HEK293 (cell line): ENCODE measurements at regions not wholly inside any gene's neighbourhood (a gene's known extent, or its start where the extent isn't known, plus 50 kb on each side); places are given as distances from the start of the nearest gene placed in this dataset.

Experiments
- CTCF ChIA-PET: fragments of 350-600 bp; formaldehyde crosslinking; extraction: SDS; loops from one replicate; lab custom pipeline; 2021; ENCODE audit warnings: antibody characterized with exemption; lab: Yijun Ruan, JAX
- POLR2A ChIA-PET: fragments of 300-600 bp; formaldehyde crosslinking; extraction: SDS; loops from one replicate; lab custom pipeline; 2020; ENCODE audit warnings: antibody characterized with exemption, inconsistent platforms; lab: Yijun Ruan, JAX
- H3K27ac ChIP-seq: fragments of 200-500 bp; sonication (Bioruptor generic); 2 replicates; pipeline ENCODE4 v1.5.1; 2014; ENCODE audit warnings: low read depth, low read length, control low read depth, inconsistent platforms; ENCODE audit errors: extremely low read depth
- H3K36me3 ChIP-seq, 2 experiments: fragments of 200-500 bp in 1 of 2; sonication (Bioruptor generic) in 1 of 2; 1 replicate in 1 of 2; 2 replicates in 1 of 2; pipeline ENCODE4 v1.5.1; 2014 to 2017; ENCODE audit warnings: inconsistent platforms in 2 of 2, low read length in 2 of 2; ENCODE audit not compliant: control insufficient read depth in 2 of 2, insufficient read depth in 1 of 2
- H3K4me1 ChIP-seq: fragments of 200-500 bp; sonication (Bioruptor generic); 2 replicates; pipeline ENCODE4 v1.5.1; 2014; ENCODE audit warnings: mild to moderate bottlenecking, low read length, inconsistent platforms; ENCODE audit not compliant: control insufficient read depth, insufficient read depth
- H3K4me3 ChIP-seq: 2 replicates; pipeline ENCODE4 v1.5.1; 2011; ENCODE audit warnings: low read depth, mild to moderate bottlenecking, control low read depth, low read length, moderate library complexity
- H3K9me3 ChIP-seq: fragments of 200-500 bp; sonication (Bioruptor generic); 2 replicates; pipeline ENCODE4 v1.5.1; 2014; ENCODE audit warnings: low read depth, low read length, inconsistent platforms; ENCODE audit not compliant: control insufficient read depth, insufficient read depth
- BCL11A ChIP-seq: fragments of 450-650 bp; formaldehyde crosslinking; IDR thresholded peaks from 2 replicates; pipeline ENCODE4 v1.5.1; 2016; ENCODE audit warnings: low read depth, missing biosample characterization, missing genetic modification characterization
- HOXA7 ChIP-seq: sonication (generic); formaldehyde crosslinking; IDR thresholded peaks from 2 replicates; pipeline ENCODE4 v1.8.1; 2022; ENCODE audit warnings: missing genetic modification reagents, borderline replicate concordance
- KLF10 ChIP-seq: fragments of 450-650 bp; IDR thresholded peaks from 2 replicates; pipeline ENCODE4 v1.5.1; 2018; ENCODE audit warnings: missing biosample characterization, mild to moderate bottlenecking, missing genetic modification characterization
- KLF7 ChIP-seq: fragments of 450-650 bp; formaldehyde crosslinking; IDR thresholded peaks from 2 replicates; pipeline ENCODE4 v1.5.1; 2016; ENCODE audit warnings: missing biosample characterization, missing genetic modification characterization, borderline replicate concordance
- KLF9 ChIP-seq: fragments of 450-650 bp; formaldehyde crosslinking; IDR thresholded peaks from 2 replicates; pipeline ENCODE4 v1.5.1; 2016; ENCODE audit warnings: missing biosample characterization, missing genetic modification characterization, low read depth
- MEIS1 ChIP-seq: sonication (generic); formaldehyde crosslinking; IDR thresholded peaks from 2 replicates; pipeline ENCODE4 v1.8.1; 2022; ENCODE audit warnings: missing genetic modification reagents, mild to moderate bottlenecking, borderline replicate concordance
- REPIN1 ChIP-seq: fragments of 450-650 bp; formaldehyde crosslinking; IDR thresholded peaks from 2 replicates; pipeline ENCODE4 v1.5.1; 2017; ENCODE audit warnings: missing biosample characterization, missing genetic modification characterization, low read depth
- SETDB1 ChIP-seq: IDR thresholded peaks from one replicate; pipeline ENCODE4 v1.6.1; 2017; ENCODE audit warnings: mild to moderate bottlenecking, low read length, moderate library complexity, mixed read lengths; ENCODE audit not compliant: insufficient read length
- ZBTB21 ChIP-seq: fragments of 450-650 bp; formaldehyde crosslinking; IDR thresholded peaks from 2 replicates; pipeline ENCODE4 v1.5.1; 2017; ENCODE audit warnings: missing biosample characterization, missing genetic modification characterization
- ZFP3 ChIP-seq: fragments of 450-650 bp; formaldehyde crosslinking; IDR thresholded peaks from 2 replicates; pipeline ENCODE4 v1.5.1; 2016; ENCODE audit warnings: low read depth, missing biosample characterization, missing genetic modification characterization
- ZFP41 ChIP-seq: fragments of 450-650 bp; formaldehyde crosslinking; IDR thresholded peaks from 2 replicates; pipeline ENCODE4 v1.5.1; 2016; ENCODE audit warnings: missing biosample characterization, missing genetic modification characterization, borderline replicate concordance
- ZNF311 ChIP-seq: fragments of 450-650 bp; formaldehyde crosslinking; IDR thresholded peaks from 2 replicates; pipeline ENCODE4 v1.5.1; 2017; ENCODE audit warnings: missing biosample characterization, missing genetic modification characterization, borderline replicate concordance
- ZNF350 ChIP-seq: fragments of 450-650 bp; formaldehyde crosslinking; IDR thresholded peaks from 2 replicates; pipeline ENCODE4 v1.5.0; 2017; ENCODE audit warnings: missing biosample characterization, mild to moderate bottlenecking, missing genetic modification characterization
- ZNF555 ChIP-seq: fragments of 450-650 bp; formaldehyde crosslinking; conservative IDR thresholded peaks from 2 replicates; pipeline ENCODE4 v1.5.1; 2017; ENCODE audit warnings: missing biosample characterization, mild to moderate bottlenecking, missing genetic modification characterization, inconsistent platforms
- ZNF600 ChIP-seq: fragments of 450-650 bp; formaldehyde crosslinking; IDR thresholded peaks from 2 replicates; pipeline ENCODE4 v1.5.1; 2016; ENCODE audit warnings: missing biosample characterization, missing genetic modification characterization
- ZNF621 ChIP-seq: fragments of 450-650 bp; formaldehyde crosslinking; IDR thresholded peaks from 2 replicates; pipeline ENCODE4 v1.5.1; 2017; ENCODE audit warnings: missing biosample characterization, missing genetic modification characterization
- ZNF626 ChIP-seq: fragments of 450-650 bp; sonication (Bioruptor Pico); formaldehyde crosslinking; IDR thresholded peaks from 2 replicates; pipeline ENCODE4 v1.5.1; 2018; ENCODE audit warnings: missing biosample characterization, missing genetic modification characterization, inconsistent platforms
- ZNF791 ChIP-seq: fragments of 450-650 bp; formaldehyde crosslinking; IDR thresholded peaks from 2 replicates; pipeline ENCODE4 v1.5.1; 2016; ENCODE audit warnings: missing biosample characterization, missing genetic modification characterization
- TF ChIP-seq, protein P1 (sequence below): fragments of 450-650 bp; formaldehyde crosslinking; IDR thresholded peaks from 2 replicates; pipeline ENCODE4 v1.5.1; 2016; ENCODE audit warnings: missing biosample characterization, missing genetic modification characterization
- TF ChIP-seq, protein P2 (sequence below): fragments of 450-650 bp; formaldehyde crosslinking; IDR thresholded peaks from 2 replicates; pipeline ENCODE4 v1.5.1; 2016; ENCODE audit warnings: missing biosample characterization, missing genetic modification characterization
- TF ChIP-seq, protein P3 (sequence below): fragments of 450-650 bp; formaldehyde crosslinking; IDR thresholded peaks from 2 replicates; pipeline ENCODE4 v1.5.1; 2016; ENCODE audit warnings: missing biosample characterization, missing genetic modification characterization
- TF ChIP-seq, protein P4 (sequence below): fragments of 450-650 bp; formaldehyde crosslinking; IDR thresholded peaks from 2 replicates; pipeline ENCODE4 v1.5.1; 2016; ENCODE audit warnings: missing biosample characterization, missing genetic modification characterization

DNA sequence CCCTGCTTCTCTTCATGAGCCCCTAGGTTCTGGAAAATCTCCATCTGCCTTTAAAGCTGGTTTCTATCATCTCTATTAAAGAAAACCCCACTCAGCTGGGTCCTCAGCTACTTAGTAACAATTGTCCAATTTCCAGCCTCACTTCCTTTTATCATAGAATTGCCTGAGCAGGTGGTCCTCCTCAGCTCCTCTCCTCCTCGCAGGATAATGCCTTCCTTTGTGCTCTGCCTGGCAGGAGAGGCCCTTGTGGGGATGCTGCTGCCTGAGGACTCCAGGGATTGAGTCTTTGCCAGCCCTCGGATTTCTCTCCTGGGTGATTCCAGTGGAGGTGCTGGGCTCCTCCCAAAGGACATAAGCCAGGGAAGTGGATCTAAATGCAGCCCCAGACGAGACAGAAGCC, 448.3 kb downstream of the INSC start (continued):
- TF ChIP-seq, protein P1, sequence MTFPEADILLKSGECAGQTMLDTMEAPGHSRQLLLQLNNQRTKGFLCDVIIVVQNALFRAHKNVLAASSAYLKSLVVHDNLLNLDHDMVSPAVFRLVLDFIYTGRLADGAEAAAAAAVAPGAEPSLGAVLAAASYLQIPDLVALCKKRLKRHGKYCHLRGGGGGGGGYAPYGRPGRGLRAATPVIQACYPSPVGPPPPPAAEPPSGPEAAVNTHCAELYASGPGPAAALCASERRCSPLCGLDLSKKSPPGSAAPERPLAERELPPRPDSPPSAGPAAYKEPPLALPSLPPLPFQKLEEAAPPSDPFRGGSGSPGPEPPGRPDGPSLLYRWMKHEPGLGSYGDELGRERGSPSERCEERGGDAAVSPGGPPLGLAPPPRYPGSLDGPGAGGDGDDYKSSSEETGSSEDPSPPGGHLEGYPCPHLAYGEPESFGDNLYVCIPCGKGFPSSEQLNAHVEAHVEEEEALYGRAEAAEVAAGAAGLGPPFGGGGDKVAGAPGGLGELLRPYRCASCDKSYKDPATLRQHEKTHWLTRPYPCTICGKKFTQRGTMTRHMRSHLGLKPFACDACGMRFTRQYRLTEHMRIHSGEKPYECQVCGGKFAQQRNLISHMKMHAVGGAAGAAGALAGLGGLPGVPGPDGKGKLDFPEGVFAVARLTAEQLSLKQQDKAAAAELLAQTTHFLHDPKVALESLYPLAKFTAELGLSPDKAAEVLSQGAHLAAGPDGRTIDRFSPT: no peak
- TF ChIP-seq ZNF311 (tag by site-specific recombination) (no peak), MEIS1 (CRISPR knock-in tag) (no peak), ZNF791 (tag by site-specific recombination) (no peak)

DNA sequence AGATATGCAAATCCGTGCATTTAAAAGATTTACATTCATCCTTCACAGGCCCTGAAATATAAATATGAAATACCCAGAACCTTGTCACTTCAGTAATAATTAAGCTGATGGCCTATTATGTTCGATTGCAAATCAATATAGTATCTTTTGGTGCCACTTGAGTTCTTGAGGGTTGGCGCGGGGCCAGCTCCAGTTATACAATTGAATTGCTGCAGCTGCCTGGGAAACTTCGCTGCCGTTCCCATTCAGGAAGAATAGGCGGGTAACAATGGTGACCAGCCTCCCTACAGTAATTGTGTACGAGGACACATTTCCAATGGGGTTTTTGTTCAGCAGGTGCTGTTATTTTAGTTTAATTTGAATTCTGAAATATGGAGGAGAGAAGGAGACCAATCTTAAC, 451.2 kb downstream of the INSC start:
- H3K4me1 ChIP-seq: peaks cover 4% of the 10 kb centered on the region; the same call in 1 of the 2 replicates
- ChIA-PET CTCF (no interaction called here), POLR2A (no interaction called here)
- H3K9me3 ChIP-seq: no peaks in the 10 kb centered on the region
- no peak overlapping the region for H3K4me3 ChIP-seq
- H3K27ac ChIP-seq: no peak overlapping the region
- H3K36me3 ChIP-seq: no peaks in the 10 kb centered on the region
- TF ChIP-seq KLF9 (no peak), MEIS1 (CRISPR knock-in tag) (no peak), ZNF555 (tag by site-specific recombination) (no peak), ZFP3 (tag by site-specific recombination) (no peak), KLF7 (tag by site-specific recombination) (no peak), REPIN1 (tag by site-specific recombination) (no peak), BCL11A (tag by site-specific recombination) (no peak), ZNF600 (no peak)
- TF ChIP-seq, protein P2, sequence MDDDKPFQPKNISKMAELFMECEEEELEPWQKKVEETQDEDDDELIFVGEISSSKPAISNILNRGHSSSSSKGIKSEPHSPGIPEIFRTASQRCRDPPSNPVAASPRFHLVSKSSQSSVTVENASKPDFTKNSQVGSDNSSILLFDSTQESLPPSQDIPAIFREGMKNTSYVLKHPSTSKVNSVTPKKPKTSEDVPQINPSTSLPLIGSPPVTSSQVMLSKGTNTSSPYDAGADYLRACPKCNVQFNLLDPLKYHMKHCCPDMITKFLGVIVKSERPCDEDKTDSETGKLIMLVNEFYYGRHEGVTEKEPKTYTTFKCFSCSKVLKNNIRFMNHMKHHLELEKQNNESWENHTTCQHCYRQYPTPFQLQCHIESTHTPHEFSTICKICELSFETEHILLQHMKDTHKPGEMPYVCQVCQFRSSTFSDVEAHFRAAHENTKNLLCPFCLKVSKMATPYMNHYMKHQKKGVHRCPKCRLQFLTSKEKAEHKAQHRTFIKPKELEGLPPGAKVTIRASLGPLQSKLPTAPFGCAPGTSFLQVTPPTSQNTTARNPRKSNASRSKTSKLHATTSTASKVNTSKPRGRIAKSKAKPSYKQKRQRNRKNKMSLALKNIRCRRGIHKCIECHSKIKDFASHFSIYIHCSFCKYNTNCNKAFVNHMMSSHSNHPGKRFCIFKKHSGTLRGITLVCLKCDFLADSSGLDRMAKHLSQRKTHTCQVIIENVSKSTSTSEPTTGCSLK (tag by site-specific recombination): no peak
- TF ChIP-seq, protein P1: no peak

DNA sequence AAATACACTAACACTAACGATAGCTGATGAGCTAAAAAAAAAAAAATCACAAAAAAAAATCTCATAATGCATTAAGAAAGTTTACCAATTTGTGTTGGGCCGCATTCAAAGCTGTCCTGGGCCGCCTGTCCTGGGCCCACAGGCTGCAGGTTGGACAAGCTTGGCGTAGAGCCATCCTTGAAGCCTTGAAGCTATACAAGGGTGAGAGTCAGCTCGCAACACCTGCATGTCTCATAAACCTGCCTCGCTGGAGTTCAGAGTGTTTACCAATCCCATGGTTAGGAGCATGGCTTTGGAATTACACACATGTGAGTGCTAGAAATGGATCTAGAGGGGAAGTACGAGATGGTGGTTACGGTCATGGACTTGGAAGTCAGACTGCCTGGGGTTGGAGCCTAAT, 453.7 kb downstream of the INSC start:
- peaks cover 4% of the 10 kb centered on the region; the same call in 1 of the 2 replicates for H3K4me1 ChIP-seq
- POLR2A ChIA-PET: interaction anchor here (0.7 kb wide), 1 partner anchor 17 kb away, joined by 3 read pairs; no protein-coding TSS in a partner anchor
- no peaks in the 10 kb centered on the region for H3K36me3 ChIP-seq
- no peak overlapping the region for H3K4me3 ChIP-seq
- no peaks in the 10 kb centered on the region for H3K9me3 ChIP-seq
- CTCF ChIA-PET: interaction anchor here (0.5 kb wide), 1 partner anchor 38 kb away, joined by 4 read pairs; no protein-coding TSS in a partner anchor
- no peak overlapping the region for H3K27ac ChIP-seq
- TF ChIP-seq ZNF350 (no peak), ZFP41 (tag by site-specific recombination) (no peak), KLF10 (tag by site-specific recombination) (no peak), HOXA7 (CRISPR knock-in tag) (no peak), SETDB1 (no peak), ZNF621 (tag by site-specific recombination) (no peak), ZBTB21 (no peak), ZNF626 (tag by site-specific recombination) (no peak)
- TF ChIP-seq, protein P3, sequence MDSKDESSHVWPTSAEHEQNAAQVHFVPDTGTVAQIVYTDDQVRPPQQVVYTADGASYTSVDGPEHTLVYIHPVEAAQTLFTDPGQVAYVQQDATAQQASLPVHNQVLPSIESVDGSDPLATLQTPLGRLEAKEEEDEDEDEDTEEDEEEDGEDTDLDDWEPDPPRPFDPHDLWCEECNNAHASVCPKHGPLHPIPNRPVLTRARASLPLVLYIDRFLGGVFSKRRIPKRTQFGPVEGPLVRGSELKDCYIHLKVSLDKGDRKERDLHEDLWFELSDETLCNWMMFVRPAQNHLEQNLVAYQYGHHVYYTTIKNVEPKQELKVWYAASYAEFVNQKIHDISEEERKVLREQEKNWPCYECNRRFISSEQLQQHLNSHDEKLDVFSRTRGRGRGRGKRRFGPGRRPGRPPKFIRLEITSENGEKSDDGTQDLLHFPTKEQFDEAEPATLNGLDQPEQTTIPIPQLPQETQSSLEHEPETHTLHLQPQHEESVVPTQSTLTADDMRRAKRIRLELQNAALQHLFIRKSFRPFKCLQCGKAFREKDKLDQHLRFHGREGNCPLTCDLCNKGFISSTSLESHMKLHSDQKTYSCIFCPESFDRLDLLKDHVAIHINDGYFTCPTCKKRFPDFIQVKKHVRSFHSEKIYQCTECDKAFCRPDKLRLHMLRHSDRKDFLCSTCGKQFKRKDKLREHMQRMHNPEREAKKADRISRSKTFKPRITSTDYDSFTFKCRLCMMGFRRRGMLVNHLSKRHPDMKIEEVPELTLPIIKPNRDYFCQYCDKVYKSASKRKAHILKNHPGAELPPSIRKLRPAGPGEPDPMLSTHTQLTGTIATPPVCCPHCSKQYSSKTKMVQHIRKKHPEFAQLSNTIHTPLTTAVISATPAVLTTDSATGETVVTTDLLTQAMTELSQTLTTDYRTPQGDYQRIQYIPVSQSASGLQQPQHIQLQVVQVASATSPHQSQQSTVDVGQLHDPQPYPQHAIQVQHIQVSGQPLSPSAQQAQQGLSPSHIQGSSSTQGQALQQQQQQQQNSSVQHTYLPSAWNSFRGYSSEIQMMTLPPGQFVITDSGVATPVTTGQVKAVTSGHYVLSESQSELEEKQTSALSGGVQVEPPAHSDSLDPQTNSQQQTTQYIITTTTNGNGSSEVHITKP: no peak
- TF ChIP-seq, protein P4, sequence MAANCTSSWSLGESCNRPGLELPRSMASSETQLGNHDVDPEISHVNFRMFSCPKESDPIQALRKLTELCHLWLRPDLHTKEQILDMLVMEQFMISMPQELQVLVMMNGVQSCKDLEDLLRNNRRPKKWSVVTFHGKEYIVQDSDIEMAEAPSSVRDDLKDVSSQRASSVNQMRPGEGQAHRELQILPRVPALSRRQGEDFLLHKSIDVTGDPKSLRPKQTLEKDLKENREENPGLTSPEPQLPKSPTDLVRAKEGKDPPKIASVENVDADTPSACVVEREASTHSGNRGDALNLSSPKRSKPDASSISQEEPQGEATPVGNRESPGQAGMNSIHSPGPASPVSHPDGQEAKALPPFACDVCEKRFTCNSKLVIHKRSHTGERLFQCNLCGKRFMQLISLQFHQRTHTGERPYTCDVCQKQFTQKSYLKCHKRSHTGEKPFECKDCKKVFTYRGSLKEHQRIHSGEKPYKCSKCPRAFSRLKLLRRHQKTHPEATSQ (tag by site-specific recombination): no peak
